GM23248 (cell line): ENCODE measurements at regions not wholly inside any gene's neighbourhood (a gene's known extent, or its start where the extent isn't known, plus 50 kb on each side); places are given as distances from the start of the nearest gene placed in this dataset.

Source experiments
- DNase-seq: peaks from one replicate; pipeline ENCODE4 v3.0.0-alpha.2; 2015
- H2AFZ ChIP-seq: fragments of 200-600 bp; sonication (generic); 2 replicates; pipeline ENCODE4 v1.6.1; 2016; ENCODE audit warnings: antibody characterized with exemption
- H3F3A ChIP-seq: fragments of 200-600 bp; sonication (generic); 2 replicates; pipeline ENCODE4 v1.6.1; 2016; ENCODE audit warnings: mild to moderate bottlenecking, antibody characterized with exemption, mixed run types; ENCODE audit not compliant: insufficient read depth
- H3K27ac ChIP-seq: fragments of 200-600 bp; sonication (generic); 2 replicates; pipeline ENCODE4 v1.5.1; 2016; ENCODE audit warnings: mild to moderate bottlenecking
- H3K27me3 ChIP-seq: fragments of 200-600 bp; sonication (generic); replicated peaks from 2 replicates; pipeline ENCODE4 v1.6.1; 2016; ENCODE audit warnings: mild to moderate bottlenecking; ENCODE audit not compliant: insufficient read depth
- H3K36me3 ChIP-seq: fragments of 200-600 bp; sonication (generic); 2 replicates; pipeline ENCODE4 v1.6.1; 2016; ENCODE audit warnings: low read depth, mild to moderate bottlenecking
- H3K4me1 ChIP-seq: fragments of 200-600 bp; sonication (generic); 2 replicates; pipeline ENCODE4 v1.6.1; 2016; ENCODE audit warnings: mild to moderate bottlenecking; ENCODE audit not compliant: insufficient read depth
- H3K4me2 ChIP-seq: fragments of 200-600 bp; sonication (generic); one replicate; pipeline ENCODE4 v1.6.1; 2016; ENCODE audit warnings: mild to moderate bottlenecking; ENCODE audit not compliant: unreplicated experiment
- H3K4me3 ChIP-seq: fragments of 200-600 bp; sonication (generic); 2 replicates; pipeline ENCODE4 v1.5.1; 2016; ENCODE audit warnings: mild to moderate bottlenecking
- H3K79me2 ChIP-seq: fragments of 200-600 bp; sonication (generic); 2 replicates; pipeline ENCODE4 v1.6.1; 2016; ENCODE audit warnings: mild to moderate bottlenecking; ENCODE audit not compliant: insufficient read depth
- H3K9ac ChIP-seq: fragments of 200-600 bp; sonication (generic); 2 replicates; pipeline ENCODE4 v1.6.1; 2016; ENCODE audit warnings: mild to moderate bottlenecking
- H3K9me2 ChIP-seq: fragments of 200-600 bp; sonication (generic); 2 replicates; pipeline ENCODE4 v1.6.1; 2016; ENCODE audit warnings: mixed run types, mild to moderate bottlenecking, moderate library complexity; ENCODE audit not compliant: insufficient read depth
- H3K9me3 ChIP-seq: fragments of 200-600 bp; sonication (generic); one replicate; pipeline ENCODE4 v1.6.1; 2017; ENCODE audit warnings: low read depth
- H4K20me1 ChIP-seq: fragments of 200-600 bp; sonication (generic); 2 replicates; pipeline ENCODE4 v1.6.0; 2016; ENCODE audit not compliant: insufficient read depth
- EZH2 ChIP-seq: fragments of 200-600 bp; sonication (generic); IDR thresholded peaks from 2 replicates; pipeline ENCODE4 v1.6.1; 2018; ENCODE audit warnings: antibody characterized with exemption, mild to moderate bottlenecking; ENCODE audit not compliant: insufficient read depth, poor library complexity, severe bottlenecking
- EZH2phosphoT487 ChIP-seq: fragments of 200-600 bp; sonication (generic); IDR thresholded peaks from 2 replicates; pipeline ENCODE4 v1.6.1; 2018; ENCODE audit warnings: antibody characterized with exemption, moderate library complexity, mild to moderate bottlenecking, low read depth; ENCODE audit not compliant: insufficient read depth
- WGBS, 2 experiments: methylation state at CpG; one replicate each; pipeline ENCODE4 v1.1.6; 2015 to 2017; ENCODE audit warnings: low lambda C conversion rate in 2 of 2, low coverage in 1 of 2; ENCODE audit errors: missing lambda C conversion rate in 2 of 2; 5-methylcytosine and 5-hydroxymethylcytosine counted together
- in situ Hi-C: fragments of 300-500 bp; cut with MboI; formaldehyde crosslinking; loops from 2 replicates; pipeline ENCODE4 v1.15.0; 2020

GRCh38 chr2:133949595-133949994 lies 304.3 kb upstream of the MGAT5 start:
- in situ Hi-C loops = no loop called here
- WGBS, 2 experiments = 7% methylated on average over 3 of the region's 3 CpGs
- no peak overlapping the region for H3K27ac ChIP-seq
- no peak overlapping the region for H2AFZ ChIP-seq
- H4K20me1 ChIP-seq = no peaks in the 10 kb centered on the region
- H3K36me3 ChIP-seq = no peaks in the 10 kb centered on the region
- no peaks in the 10 kb centered on the region; the same call in 1 of the 2 replicates for H3K27me3 ChIP-seq
- no peak overlapping the region for H3K4me3 ChIP-seq
- no peaks in the 10 kb centered on the region for H3K9me2 ChIP-seq
- H3F3A ChIP-seq = no peaks in the 10 kb centered on the region
- H3K9ac ChIP-seq = no peak overlapping the region
- no peak overlapping the region for H3K4me2 ChIP-seq
- no peaks in the 10 kb centered on the region for H3K4me1 ChIP-seq
- H3K9me3 ChIP-seq = no peaks in the 10 kb centered on the region
- no peaks in the 10 kb centered on the region for H3K79me2 ChIP-seq
- no peak for DNase-seq
- TF ChIP-seq EZH2phosphoT487 = no peak
- no peak for TF ChIP-seq EZH2

- Histone ChIP-seq H3K9ac (no peak overlapping the region), H3K27me3 (peaks cover under 1% of the 10 kb centered on the region; the same call in 1 of the 2 replicates), H3F3A (no peaks in the 10 kb centered on the region), H3K36me3 (no peaks in the 10 kb centered on the region), H3K9me2 (no peaks in the 10 kb centered on the region), H3K4me3 (no peak overlapping the region), H3K27ac (no peak overlapping the region), H3K79me2 (no peaks in the 10 kb centered on the region), H3K4me2 (no peak overlapping the region), H2AFZ (no peak overlapping the region), H4K20me1 (no peaks in the 10 kb centered on the region), H3K4me1 (no peaks in the 10 kb centered on the region), H3K9me3 (no peaks in the 10 kb centered on the region)
- WGBS, 2 experiments = 31 to 41% methylated on average over 1 of the region's 1 CpG
- no peak for TF ChIP-seq EZH2
- TF ChIP-seq EZH2phosphoT487 = no peak
- no peak for DNase-seq
- in situ Hi-C loops = no loop called here
These were observed 302.7 kb upstream of the MGAT5 start for GRCh38 chr2:133951209-133951608.

- Histone ChIP-seq H3K9ac (no peak overlapping the region), H3K9me3 (no peaks in the 10 kb centered on the region), H3K4me2 (no peak overlapping the region), H3K79me2 (no peaks in the 10 kb centered on the region), H2AFZ (no peak overlapping the region), H4K20me1 (no peaks in the 10 kb centered on the region), H3K27ac (no peak overlapping the region), H3K36me3 (no peaks in the 10 kb centered on the region), H3K9me2 (no peaks in the 10 kb centered on the region), H3K4me3 (no peak overlapping the region), H3K4me1 (no peaks in the 10 kb centered on the region), H3K27me3 (peaks cover 3% of the 10 kb centered on the region; the same call in 1 of the 2 replicates), H3F3A (no peaks in the 10 kb centered on the region)
- no peak for DNase-seq
- in situ Hi-C loops = no loop called here
- no peak for TF ChIP-seq EZH2phosphoT487
- TF ChIP-seq EZH2 = no peak
- WGBS, 2 experiments = 15 to 16% methylated on average over 2 of the region's 2 CpGs
These were observed 301.5 kb upstream of the MGAT5 start for GRCh38 chr2:133952420-133952819.

- 39 to 63% methylated on average over 4 of the region's 4 CpGs for WGBS, 2 experiments
- no peaks in the 10 kb centered on the region for H3K9me3 ChIP-seq
- H3K4me3 ChIP-seq = no peak overlapping the region
- in situ Hi-C loops = no loop called here
- no peaks in the 10 kb centered on the region for H3F3A ChIP-seq
- no peaks in the 10 kb centered on the region for H3K4me1 ChIP-seq
- H4K20me1 ChIP-seq = no peaks in the 10 kb centered on the region
- no peaks in the 10 kb centered on the region for H3K9me2 ChIP-seq
- H3K27ac ChIP-seq = no peak overlapping the region
- H3K36me3 ChIP-seq = no peaks in the 10 kb centered on the region
- H3K4me2 ChIP-seq = no peak overlapping the region
- no peaks in the 10 kb centered on the region for H3K79me2 ChIP-seq
- H3K9ac ChIP-seq = no peak overlapping the region
- peaks cover 3% of the 10 kb centered on the region; the same call in 1 of the 2 replicates for H3K27me3 ChIP-seq
- H2AFZ ChIP-seq = no peak overlapping the region
- TF ChIP-seq EZH2 = no peak
- no peak for TF ChIP-seq EZH2phosphoT487
- no peak for DNase-seq
These were observed 301.0 kb upstream of the MGAT5 start for GRCh38 chr2:133952896-133953295.

- no peaks in the 10 kb centered on the region for H4K20me1 ChIP-seq
- WGBS, 2 experiments = 62 to 64% methylated on average over 4 of the region's 4 CpGs
- in situ Hi-C loops = no loop called here
These were observed 300.3 kb upstream of the MGAT5 start for GRCh38 chr2:133953524-133953923.

More at GRCh38 chr2:133953524-133953923, 300.3 kb upstream of the MGAT5 start:
- H3K9ac ChIP-seq = no peak overlapping the region
- H3K27me3 ChIP-seq = 0 out of 2 replicates have a peak, but pooled peaks cover 3% of the 10 kb centered on the region
- H3K4me1 ChIP-seq = no peaks in the 10 kb centered on the region
- H3K9me3 ChIP-seq = no peaks in the 10 kb centered on the region
- H3K36me3 ChIP-seq = no peaks in the 10 kb centered on the region
- no peak overlapping the region for H3K4me2 ChIP-seq
- H3K4me3 ChIP-seq = no peak overlapping the region
- H3K27ac ChIP-seq = no peak overlapping the region
- H2AFZ ChIP-seq = no peak overlapping the region
- no peak for DNase-seq
- no peaks in the 10 kb centered on the region for H3F3A ChIP-seq
- no peaks in the 10 kb centered on the region for H3K79me2 ChIP-seq
- H3K9me2 ChIP-seq = no peaks in the 10 kb centered on the region
- TF ChIP-seq EZH2 (no peak), EZH2phosphoT487 (no peak)
